SU-DHL-6 (cell line): ENCODE measurements at regions not wholly inside any gene's neighbourhood (a gene's known extent, or its start where the extent isn't known, plus 50 kb on each side); places are given as distances from the start of the nearest gene placed in this dataset.

Experiments used
- H2AFZ ChIP-seq: fragments of 200-600 bp; sonication (generic); 2 replicates; pipeline ENCODE4 v1.6.1; 2014; ENCODE audit warnings: low read depth, mild to moderate bottlenecking, moderate library complexity, mixed read lengths, antibody characterized with exemption, low read length; ENCODE audit not compliant: severe bottlenecking
- H3F3A ChIP-seq: fragments of 200-600 bp; shearing (Covaris generic); 2 replicates; pipeline ENCODE4 v1.6.0; 2016; ENCODE audit warnings: antibody characterized with exemption, mild to moderate bottlenecking; ENCODE audit not compliant: insufficient read depth
- H3K27ac ChIP-seq: fragments of 200-600 bp; sonication (generic); 2 replicates; pipeline ENCODE4 v1.5.1; 2016; ENCODE audit warnings: low read depth, mild to moderate bottlenecking, low read length, moderate library complexity, mixed read lengths
- H3K27me3 ChIP-seq: fragments of 200-600 bp; sonication (generic), shearing (Covaris generic); 2 replicates; pipeline ENCODE4 v1.6.0; 2014; ENCODE audit warnings: mild to moderate bottlenecking, low read length
- H3K36me3 ChIP-seq: fragments of 200-600 bp; sonication (generic); 2 replicates; pipeline ENCODE4 v1.6.1; 2014; ENCODE audit warnings: mild to moderate bottlenecking, low read length, mixed read lengths
- H3K4me2 ChIP-seq: fragments of 300-600, 200-600 bp; shearing (Covaris generic), sonication (generic); 2 replicates; pipeline ENCODE4 v1.6.0; 2014; ENCODE audit warnings: low read length, low read depth, mild to moderate bottlenecking; ENCODE audit not compliant: poor library complexity, severe bottlenecking
- H3K4me3 ChIP-seq: fragments of 200-600 bp; sonication (generic); 2 replicates; pipeline ENCODE4 v1.5.1; 2014; ENCODE audit warnings: antibody characterized with exemption, low read length, mild to moderate bottlenecking, mixed read lengths; ENCODE audit not compliant: insufficient read depth, poor library complexity, severe bottlenecking
- H3K79me2 ChIP-seq: fragments of 200-600 bp; sonication (generic); 2 replicates; pipeline ENCODE4 v1.6.1; 2014; ENCODE audit warnings: mild to moderate bottlenecking, low read length, moderate library complexity; ENCODE audit not compliant: insufficient read depth
- H3K9ac ChIP-seq: fragments of 200-600 bp; sonication (generic); 2 replicates; pipeline ENCODE4 v1.7.0; 2014; ENCODE audit warnings: mild to moderate bottlenecking, low read length
- H3K9me2 ChIP-seq: fragments of 200-600 bp; sonication (generic); replicated peaks from 2 replicates; pipeline ENCODE4 v1.6.1; 2014; ENCODE audit warnings: low read length; ENCODE audit not compliant: insufficient read depth
- H3K9me3 ChIP-seq: fragments of 200-600 bp; sonication (generic); 2 replicates; pipeline ENCODE4 v1.6.1; 2014; ENCODE audit warnings: low read length, mixed read lengths; ENCODE audit not compliant: insufficient read depth
- H4K20me1 ChIP-seq: fragments of 200-600 bp; sonication (generic); 2 replicates; pipeline ENCODE4 v1.6.1; 2014; ENCODE audit warnings: low read depth, mild to moderate bottlenecking, antibody characterized with exemption, low read length, moderate library complexity, mixed read lengths
- EZH2phosphoT487 ChIP-seq: fragments of 200-600 bp; sonication (generic), shearing (Covaris generic); conservative IDR thresholded peaks from 2 replicates; pipeline ENCODE4 v1.6.1; 2018; ENCODE audit warnings: mild to moderate bottlenecking, antibody characterized with exemption, low read length, moderate library complexity, mixed read lengths
- TF ChIP-seq, protein P1 (sequence below): fragments of 200-600 bp; sonication (generic); IDR thresholded peaks from one replicate; pipeline ENCODE4 v1.5.1; 2017; ENCODE audit warnings: antibody characterized with exemption, mild to moderate bottlenecking, low read length, moderate library complexity; ENCODE audit not compliant: insufficient read depth, poor library complexity, severe bottlenecking

DNA sequence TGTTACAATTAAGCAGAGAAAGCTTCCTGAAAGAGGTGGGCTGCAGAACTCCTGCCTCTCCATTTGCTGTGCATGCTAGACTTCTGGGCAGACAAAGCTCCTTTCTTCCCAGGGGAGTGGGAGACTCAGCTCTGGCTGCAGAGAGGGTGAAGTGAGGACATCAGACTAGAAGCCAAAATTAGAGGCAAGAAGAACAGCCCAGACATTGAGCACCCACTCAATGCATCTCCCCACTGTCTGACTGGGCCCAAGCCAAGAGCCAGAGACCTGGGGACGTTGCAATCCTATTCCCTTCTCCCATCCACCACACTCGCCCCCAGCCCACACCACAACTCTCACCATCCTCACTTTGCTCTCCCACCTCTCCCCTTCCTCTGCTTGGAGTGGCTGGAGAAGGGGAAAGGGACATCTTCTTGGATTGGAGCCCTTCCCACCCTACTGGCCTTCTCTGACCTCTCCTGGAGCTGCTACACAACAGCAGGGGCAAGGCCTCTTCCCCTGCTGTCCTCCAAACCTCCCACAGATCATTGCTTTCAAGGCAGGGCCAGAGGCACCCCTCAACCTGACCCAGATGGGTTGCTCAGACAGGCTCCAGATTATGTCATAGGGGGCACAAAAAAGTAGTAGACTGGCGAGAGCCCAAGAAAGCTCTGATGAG, 477.7 kb upstream of the CADM1 start:
- H3K9me2 ChIP-seq: no peaks in the 10 kb centered on the region
- no peaks in the 10 kb centered on the region for H4K20me1 ChIP-seq
- H3K4me2 ChIP-seq: no peak overlapping the region
- H3K9ac ChIP-seq: no peak overlapping the region
- H3K36me3 ChIP-seq: no peaks in the 10 kb centered on the region
- H3F3A ChIP-seq: no peaks in the 10 kb centered on the region
- H3K27me3 ChIP-seq: no peaks in the 10 kb centered on the region
- H3K4me3 ChIP-seq: no peak overlapping the region
- H3K9me3 ChIP-seq: no peaks in the 10 kb centered on the region
- no peak overlapping the region for H2AFZ ChIP-seq
- H3K27ac ChIP-seq: no peak overlapping the region
- H3K79me2 ChIP-seq: no peaks in the 10 kb centered on the region
- TF ChIP-seq, protein P1, sequence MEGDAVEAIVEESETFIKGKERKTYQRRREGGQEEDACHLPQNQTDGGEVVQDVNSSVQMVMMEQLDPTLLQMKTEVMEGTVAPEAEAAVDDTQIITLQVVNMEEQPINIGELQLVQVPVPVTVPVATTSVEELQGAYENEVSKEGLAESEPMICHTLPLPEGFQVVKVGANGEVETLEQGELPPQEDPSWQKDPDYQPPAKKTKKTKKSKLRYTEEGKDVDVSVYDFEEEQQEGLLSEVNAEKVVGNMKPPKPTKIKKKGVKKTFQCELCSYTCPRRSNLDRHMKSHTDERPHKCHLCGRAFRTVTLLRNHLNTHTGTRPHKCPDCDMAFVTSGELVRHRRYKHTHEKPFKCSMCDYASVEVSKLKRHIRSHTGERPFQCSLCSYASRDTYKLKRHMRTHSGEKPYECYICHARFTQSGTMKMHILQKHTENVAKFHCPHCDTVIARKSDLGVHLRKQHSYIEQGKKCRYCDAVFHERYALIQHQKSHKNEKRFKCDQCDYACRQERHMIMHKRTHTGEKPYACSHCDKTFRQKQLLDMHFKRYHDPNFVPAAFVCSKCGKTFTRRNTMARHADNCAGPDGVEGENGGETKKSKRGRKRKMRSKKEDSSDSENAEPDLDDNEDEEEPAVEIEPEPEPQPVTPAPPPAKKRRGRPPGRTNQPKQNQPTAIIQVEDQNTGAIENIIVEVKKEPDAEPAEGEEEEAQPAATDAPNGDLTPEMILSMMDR: no peak
- TF ChIP-seq EZH2phosphoT487: no peak

GRCh38 chr11:115981104-115981481, 476.9 kb upstream of the CADM1 start:
- H3K4me3 ChIP-seq: no peak overlapping the region
- no peaks in the 10 kb centered on the region for H3K9me3 ChIP-seq
- H2AFZ ChIP-seq: no peak overlapping the region
- no peak overlapping the region for H3K4me2 ChIP-seq
- no peak overlapping the region for H3K27ac ChIP-seq
- H3K27me3 ChIP-seq: no peaks in the 10 kb centered on the region
- H3K9ac ChIP-seq: no peak overlapping the region
- H3K36me3 ChIP-seq: no peaks in the 10 kb centered on the region
- no peaks in the 10 kb centered on the region for H4K20me1 ChIP-seq
- TF ChIP-seq, protein P1: no peak
- TF ChIP-seq EZH2phosphoT487: no peak
- H3K9me2 ChIP-seq: no peaks in the 10 kb centered on the region
- no peaks in the 10 kb centered on the region for H3F3A ChIP-seq
- H3K79me2 ChIP-seq: no peaks in the 10 kb centered on the region

DNA sequence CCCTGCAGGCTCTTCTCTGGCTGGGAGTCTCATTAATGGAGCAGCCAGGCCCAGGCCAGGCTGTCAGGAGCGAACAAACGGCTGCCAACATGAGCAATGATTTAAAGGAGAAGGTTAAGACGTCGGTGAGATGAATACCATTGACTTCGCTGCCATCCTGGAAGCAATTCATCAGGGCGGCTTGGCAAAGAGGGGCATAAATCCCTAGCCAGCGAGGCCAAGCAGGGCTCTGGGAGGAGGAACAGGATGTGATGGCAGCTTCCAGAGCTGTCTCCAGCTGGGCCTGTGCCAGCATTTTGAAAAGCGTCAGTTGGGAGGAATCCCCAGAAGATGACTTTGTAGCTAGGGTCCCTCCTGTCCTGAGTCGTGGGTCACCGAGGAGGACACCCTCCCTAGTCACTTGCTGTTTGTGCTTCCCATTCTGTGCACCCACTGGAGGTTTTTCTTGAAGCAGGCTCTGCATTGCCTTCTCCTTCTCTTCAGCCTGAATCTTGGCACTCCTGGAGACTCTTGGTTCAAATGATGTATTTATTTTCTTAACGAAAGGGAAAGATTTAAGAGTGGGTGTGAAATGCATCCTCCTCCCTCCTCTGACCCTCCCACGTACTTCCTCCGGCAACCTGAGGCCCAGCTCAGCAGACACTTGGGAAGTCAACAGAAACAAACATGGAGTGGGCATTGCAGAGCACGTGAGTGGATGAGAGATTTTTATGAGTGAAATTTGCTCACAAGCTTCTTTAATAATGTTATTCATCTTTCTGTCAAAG, 476.3 kb upstream of the CADM1 start:
- H3F3A ChIP-seq: no peaks in the 10 kb centered on the region
- no peaks in the 10 kb centered on the region for H3K9me2 ChIP-seq
- no peaks in the 10 kb centered on the region for H4K20me1 ChIP-seq
- H3K9ac ChIP-seq: no peak overlapping the region
- H3K9me3 ChIP-seq: no peaks in the 10 kb centered on the region
- H3K36me3 ChIP-seq: no peaks in the 10 kb centered on the region
- H3K4me2 ChIP-seq: no peak overlapping the region
- H3K27me3 ChIP-seq: no peaks in the 10 kb centered on the region
- no peak overlapping the region for H3K27ac ChIP-seq
- H3K79me2 ChIP-seq: no peaks in the 10 kb centered on the region
- TF ChIP-seq EZH2phosphoT487: no peak
- TF ChIP-seq, protein P1: no peak
- no peak overlapping the region for H3K4me3 ChIP-seq
- no peak overlapping the region for H2AFZ ChIP-seq
